Left hindlimb (tissue), 1 donor: ENCODE measurements at regions not wholly inside any gene's neighbourhood (a gene's known extent, or its start where the extent isn't known, plus 50 kb on each side); places are given as distances from the start of the nearest gene placed in this dataset.
"Not testable (repeated sequence)": the region's sequence is repeated elsewhere in the genome, so short reads cannot be mapped to it uniquely, and the experiment has no call there.

Experiments used
- DNase-seq: peaks from one replicate; pipeline ENCODE4 v3.0.0-alpha.2; 2018

- DNase-seq: no peak
These were observed 550.4 kb downstream of the JRKL start for GRCh38 chr11:96940227-96940626.

GRCh38 chr11:96942855-96943254 lies 553.0 kb downstream of the JRKL start:
- DNase-seq: no peak

GRCh38 chr11:96943970-96944369 lies 554.2 kb downstream of the JRKL start:
- DNase-seq: no peak

GRCh38 chr11:96948066-96948465 lies 558.3 kb downstream of the JRKL start:
- no peak for DNase-seq

GRCh38 chr11:96949464-96949863 lies 559.7 kb downstream of the JRKL start:
- DNase-seq: no peak

- no peak for DNase-seq
These were observed 564.9 kb downstream of the JRKL start for GRCh38 chr11:96954587-96955242.

GRCh38 chr11:96960476-96960875 lies 570.7 kb downstream of the JRKL start:
- no peak for DNase-seq

GRCh38 chr11:96960926-96961325 lies 571.1 kb downstream of the JRKL start:
- no peak for DNase-seq

GRCh38 chr11:96961931-96962330 lies 572.1 kb downstream of the JRKL start:
- DNase-seq: no peak

GRCh38 chr11:96963375-96963774 lies 573.6 kb downstream of the JRKL start:
- DNase-seq: no peak

GRCh38 chr11:96964661-96965060 lies 574.8 kb downstream of the JRKL start:
- DNase-seq: no peak

GRCh38 chr11:96967616-96968015 lies 577.8 kb downstream of the JRKL start:
- no peak for DNase-seq

GRCh38 chr11:96969251-96969650 lies 579.4 kb downstream of the JRKL start:
- DNase-seq: no peak

- no peak for DNase-seq
These were observed 588.9 kb downstream of the JRKL start for GRCh38 chr11:96978751-96979150.

GRCh38 chr11:96986516-96986915 lies 596.7 kb downstream of the JRKL start:
- no peak for DNase-seq

GRCh38 chr11:96990914-96991313 lies 601.1 kb downstream of the JRKL start:
- no peak for DNase-seq

- no peak for DNase-seq
These were observed 610.7 kb downstream of the JRKL start for GRCh38 chr11:97000481-97000880.

GRCh38 chr11:97007283-97007682 lies 617.5 kb downstream of the JRKL start:
- no peak for DNase-seq

GRCh38 chr11:97009613-97010012 lies 619.8 kb downstream of the JRKL start:
- DNase-seq: no peak

GRCh38 chr11:97010997-97011396 lies 621.2 kb downstream of the JRKL start:
- not testable (repeated sequence) for DNase-seq

- no peak for DNase-seq
These were observed 625.5 kb downstream of the JRKL start for GRCh38 chr11:97015327-97015726.

- DNase-seq: no peak
These were observed 629.5 kb downstream of the JRKL start for GRCh38 chr11:97019305-97019704.

- DNase-seq: no peak
These were observed 629.9 kb downstream of the JRKL start for GRCh38 chr11:97019754-97020153.

- no peak for DNase-seq
These were observed 633.1 kb downstream of the JRKL start for GRCh38 chr11:97022955-97023354.

GRCh38 chr11:97028836-97029406 lies 639.1 kb downstream of the JRKL start:
- no peak for DNase-seq
